GM12873 (cell line): ENCODE measurements at regions not wholly inside any gene's neighbourhood (a gene's known extent, or its start where the extent isn't known, plus 50 kb on each side); places are given as distances from the start of the nearest gene placed in this dataset.

Experiments used
- TF ChIP-seq, protein P1 (sequence below): IDR thresholded peaks from 2 replicates; pipeline ENCODE4 v1.5.1; 2012; ENCODE audit warnings: low read depth, mild to moderate bottlenecking, moderate library complexity, low read length, control low read depth; ENCODE audit not compliant: insufficient read depth; ENCODE audit errors: missing control alignments

DNA sequence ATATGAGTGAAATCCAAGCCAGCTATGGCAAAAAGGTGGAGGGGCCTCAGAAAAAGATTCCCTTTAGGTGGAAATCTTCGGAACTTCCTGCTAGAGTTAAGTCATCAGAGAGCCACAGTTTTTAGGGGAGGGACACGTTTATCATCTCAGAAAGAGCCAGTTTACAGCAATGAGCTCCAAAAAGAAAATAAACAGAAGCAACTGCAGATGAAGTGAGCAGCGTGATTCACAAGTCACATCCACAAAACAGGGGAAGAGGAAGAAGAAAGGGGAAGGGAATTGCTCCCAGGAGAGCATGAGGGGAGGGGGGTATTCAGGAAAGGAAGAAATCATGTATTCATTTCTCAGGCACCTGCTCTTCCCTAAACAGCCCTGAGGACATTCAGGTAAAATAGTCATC lies 156.2 kb upstream of the FOXK1 start:
- TF ChIP-seq, protein P1, sequence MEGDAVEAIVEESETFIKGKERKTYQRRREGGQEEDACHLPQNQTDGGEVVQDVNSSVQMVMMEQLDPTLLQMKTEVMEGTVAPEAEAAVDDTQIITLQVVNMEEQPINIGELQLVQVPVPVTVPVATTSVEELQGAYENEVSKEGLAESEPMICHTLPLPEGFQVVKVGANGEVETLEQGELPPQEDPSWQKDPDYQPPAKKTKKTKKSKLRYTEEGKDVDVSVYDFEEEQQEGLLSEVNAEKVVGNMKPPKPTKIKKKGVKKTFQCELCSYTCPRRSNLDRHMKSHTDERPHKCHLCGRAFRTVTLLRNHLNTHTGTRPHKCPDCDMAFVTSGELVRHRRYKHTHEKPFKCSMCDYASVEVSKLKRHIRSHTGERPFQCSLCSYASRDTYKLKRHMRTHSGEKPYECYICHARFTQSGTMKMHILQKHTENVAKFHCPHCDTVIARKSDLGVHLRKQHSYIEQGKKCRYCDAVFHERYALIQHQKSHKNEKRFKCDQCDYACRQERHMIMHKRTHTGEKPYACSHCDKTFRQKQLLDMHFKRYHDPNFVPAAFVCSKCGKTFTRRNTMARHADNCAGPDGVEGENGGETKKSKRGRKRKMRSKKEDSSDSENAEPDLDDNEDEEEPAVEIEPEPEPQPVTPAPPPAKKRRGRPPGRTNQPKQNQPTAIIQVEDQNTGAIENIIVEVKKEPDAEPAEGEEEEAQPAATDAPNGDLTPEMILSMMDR = no peak

DNA sequence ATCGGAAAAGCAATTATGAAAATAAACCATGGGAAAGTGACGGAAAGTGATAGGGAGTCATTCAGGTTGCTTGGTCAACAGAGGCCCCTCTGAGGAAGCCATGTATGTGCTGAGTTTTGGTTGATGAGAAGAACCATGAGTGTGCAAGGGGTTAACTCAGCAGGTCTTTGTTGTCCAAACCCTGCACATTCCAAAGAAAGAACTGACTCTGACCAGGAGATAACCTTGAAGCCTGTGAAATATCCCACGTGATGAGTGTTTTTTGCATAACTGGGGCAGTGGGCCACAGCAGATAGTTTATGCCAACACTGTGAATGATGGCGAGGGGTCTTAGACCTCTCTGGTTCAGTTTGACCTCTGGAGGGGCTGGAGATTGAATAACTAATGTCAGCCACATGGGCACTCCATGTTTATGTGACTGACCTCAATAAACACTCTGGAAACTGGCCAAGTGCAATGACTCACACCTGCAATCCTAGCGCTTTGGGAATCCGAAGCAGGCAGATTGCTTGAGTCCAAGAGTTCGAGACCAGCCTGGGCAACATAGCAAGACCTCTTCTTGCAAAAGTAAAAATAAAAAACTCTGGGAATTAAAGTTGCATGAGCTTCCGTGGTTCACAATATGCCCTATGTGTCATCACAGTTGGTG lies 154.0 kb upstream of the FOXK1 start:
- TF ChIP-seq, protein P1 = no peak

DNA sequence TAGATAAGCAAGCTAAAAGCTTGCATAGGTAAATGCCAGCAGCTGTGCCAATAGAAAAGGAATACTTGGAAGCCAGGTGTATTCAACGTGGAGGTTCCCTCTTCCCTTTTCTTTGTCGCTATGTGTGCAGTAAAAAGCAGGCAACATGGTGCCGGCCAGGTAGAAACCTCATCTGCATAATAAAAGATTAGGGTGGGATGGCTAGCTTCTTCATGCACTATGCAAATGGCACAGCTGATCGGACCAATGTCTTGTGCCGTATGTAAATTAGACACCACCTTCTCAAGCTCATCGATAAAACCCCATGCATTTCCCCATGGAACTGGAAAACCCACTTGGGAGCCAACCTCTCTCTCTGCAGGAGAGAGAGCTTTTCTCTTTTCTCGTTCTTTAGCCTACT lies 150.9 kb upstream of the FOXK1 start:
- TF ChIP-seq, protein P1 = no peak

DNA sequence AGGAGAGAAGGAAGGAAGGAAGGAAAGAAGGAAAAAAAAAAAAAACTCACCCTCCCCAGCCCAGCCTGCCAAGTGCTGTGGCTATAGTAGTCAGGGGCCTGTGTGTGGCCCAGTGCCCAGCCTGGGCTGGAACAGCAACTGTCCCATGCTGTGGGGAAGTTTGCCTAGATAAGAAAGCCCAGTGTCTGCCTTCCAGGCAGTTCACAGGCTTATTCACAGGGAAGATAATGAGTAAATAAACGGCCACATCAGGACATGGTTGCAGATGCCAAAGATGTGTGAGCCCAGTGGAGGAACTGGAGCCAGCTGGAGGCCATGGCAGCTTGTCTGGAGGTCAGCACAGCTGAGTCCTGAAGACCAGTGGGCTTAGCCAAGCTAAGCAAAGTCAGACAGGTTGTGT lies 132.4 kb upstream of the FOXK1 start:
- TF ChIP-seq, protein P1 = no peak

DNA sequence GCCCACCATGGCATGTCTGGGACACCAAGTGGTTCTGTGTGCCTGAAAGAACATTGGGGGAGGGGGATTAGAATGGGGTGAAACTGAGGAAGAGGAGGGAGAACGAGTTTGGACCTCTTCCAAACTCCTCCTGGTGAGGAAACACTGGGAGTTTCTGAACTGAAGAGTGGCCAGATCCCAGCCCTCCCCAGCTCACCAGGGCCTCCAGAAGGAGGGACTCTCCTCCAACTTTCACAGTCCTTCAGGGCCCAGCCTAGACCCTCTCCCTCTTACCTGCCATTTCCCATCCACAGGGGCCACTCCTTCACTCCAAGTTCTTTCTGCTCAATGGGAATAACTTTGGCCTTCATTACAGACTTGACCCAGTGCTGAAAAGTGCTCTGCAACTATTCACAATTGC lies 132.0 kb upstream of the FOXK1 start:
- TF ChIP-seq, protein P1 = no peak

DNA sequence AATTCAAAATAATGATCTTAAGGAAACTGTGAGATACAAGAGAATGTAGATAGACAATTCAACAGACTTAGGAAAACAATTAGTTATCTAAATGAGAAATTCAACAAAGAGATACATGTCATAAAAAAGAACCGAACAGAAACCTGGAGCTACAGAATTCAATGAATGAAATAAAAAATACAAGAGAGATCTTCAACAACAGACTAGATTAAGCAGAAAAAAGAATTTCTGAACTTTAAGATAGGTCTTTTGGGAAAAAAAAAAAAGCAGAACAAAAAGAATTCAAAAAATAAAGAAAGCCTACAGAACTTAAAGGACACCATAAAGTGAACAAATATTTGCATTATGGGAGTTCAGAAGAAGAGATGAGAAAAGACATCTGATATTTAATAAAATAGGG lies 129.1 kb upstream of the FOXK1 start:
- TF ChIP-seq, protein P1 = no peak

DNA sequence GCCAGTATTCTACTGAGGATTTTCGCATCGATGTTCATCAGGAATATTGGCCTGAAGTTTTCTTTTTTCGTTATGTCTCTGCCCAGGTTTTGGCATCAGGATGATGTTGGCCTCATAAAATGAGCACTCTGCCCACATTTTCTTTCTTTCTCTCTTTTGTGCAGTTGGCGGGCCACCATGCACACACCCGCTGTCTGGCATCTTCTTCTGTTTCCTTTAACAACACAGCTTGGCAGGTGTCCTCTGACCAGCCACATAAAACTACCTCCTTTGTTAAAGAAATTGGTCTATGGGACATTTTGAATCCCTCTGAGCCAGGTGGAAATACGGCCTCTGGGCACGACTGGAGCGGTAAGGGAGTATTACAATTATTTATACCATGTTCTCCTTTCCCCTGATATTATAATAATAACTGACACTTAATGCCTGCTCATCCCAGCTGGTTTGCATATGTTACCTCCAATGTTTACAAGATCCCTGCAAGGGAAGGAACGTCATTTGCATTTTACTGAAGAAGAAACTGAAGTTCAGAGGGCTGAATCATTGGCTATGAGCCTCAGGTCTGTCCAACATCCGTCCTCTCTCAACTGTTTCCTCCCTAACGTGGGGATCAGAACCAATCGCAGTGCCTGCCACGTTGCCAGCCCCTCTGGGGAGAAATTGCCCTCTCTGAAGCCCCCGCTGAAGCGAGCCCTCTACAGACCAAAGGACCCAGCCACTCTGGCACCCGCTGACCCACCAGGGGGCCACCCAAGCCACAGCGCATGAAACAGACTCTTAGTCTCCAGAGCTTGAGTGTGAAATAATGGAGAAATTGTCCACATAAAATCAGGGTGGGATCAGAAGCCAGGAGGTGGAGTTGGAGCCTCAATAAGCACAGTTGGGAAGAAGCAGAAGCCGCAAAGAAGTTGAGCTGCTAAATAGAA lies 125.0 kb upstream of the FOXK1 start:
- TF ChIP-seq, protein P1 = no peak
